Liver (tissue), 8 donors: ENCODE measurements at regions not wholly inside any gene's neighbourhood (a gene's known extent, or its start where the extent isn't known, plus 50 kb on each side); places are given as distances from the start of the nearest gene placed in this dataset.

Experiments
- DNase-seq: peaks from one replicate; pipeline ENCODE4 v3.0.0-alpha.2; 2017; ENCODE audit warnings: low spot score
- H3K27ac ChIP-seq, 2 donors: one replicate each; pipeline ENCODE4 v1.7.0; 2013; ENCODE audit warnings: inconsistent platforms in 2 of 2, low read length in 2 of 2, control low read depth in 1 of 2, low read depth in 1 of 2, mild to moderate bottlenecking in 1 of 2
- H3K27me3 ChIP-seq, 4 donors: one replicate each; pipeline versions ENCODE4 v1.6.1 to v1.7.0; 2013; ENCODE audit warnings: low read length in 3 of 4, inconsistent platforms in 1 of 4, mild to moderate bottlenecking in 1 of 4, moderate library complexity in 1 of 4; ENCODE audit not compliant: control insufficient read depth in 4 of 4, insufficient read depth in 4 of 4
- H3K36me3 ChIP-seq, 4 donors: one replicate each; pipeline versions ENCODE4 v1.6.1 to v1.7.0; 2013; ENCODE audit warnings: low read length in 3 of 4, mild to moderate bottlenecking in 3 of 4, low read depth in 1 of 4, moderate library complexity in 1 of 4; ENCODE audit not compliant: control insufficient read depth in 4 of 4, insufficient read depth in 3 of 4
- H3K4me1 ChIP-seq, 4 donors: one replicate each; pipeline versions ENCODE4 v1.6.1 to v1.7.0; 2013; ENCODE audit warnings: low read length in 3 of 4, mild to moderate bottlenecking in 3 of 4, moderate library complexity in 1 of 4; ENCODE audit not compliant: control insufficient read depth in 4 of 4, insufficient read depth in 4 of 4
- H3K4me3 ChIP-seq, 3 donors: one replicate each; pipeline versions ENCODE4 v1.6.1 to v1.7.0; 2013; ENCODE audit warnings: low read length in 3 of 3, control low read depth in 1 of 3, low read depth in 1 of 3, mild to moderate bottlenecking in 1 of 3
- H3K9ac ChIP-seq, 2 donors: one replicate each; pipeline ENCODE4 v1.7.0; 2013; ENCODE audit warnings: low read length in 2 of 2, mild to moderate bottlenecking in 2 of 2, moderate library complexity in 2 of 2, control low read depth in 1 of 2, low read depth in 1 of 2
- H3K9me3 ChIP-seq, 4 donors: one replicate each; pipeline versions ENCODE4 v1.6.1 to v1.7.0; 2013; ENCODE audit warnings: low read length in 3 of 4; ENCODE audit not compliant: control insufficient read depth in 4 of 4
- EGR1 ChIP-seq, 2 donors: IDR thresholded peaks; 2 replicates each; pipeline ENCODE4 v1.6.1; 2016 to 2018; ENCODE audit warnings: antibody characterized with exemption in 2 of 2, low read depth in 2 of 2
- FOXA1 ChIP-seq: IDR thresholded peaks from 2 replicates; pipeline ENCODE4 v1.6.1; 2016; ENCODE audit warnings: antibody characterized with exemption
- FOXA2 ChIP-seq: IDR thresholded peaks from 2 replicates; pipeline ENCODE4 v1.6.1; 2016; ENCODE audit warnings: antibody characterized with exemption
- GABPA ChIP-seq, 2 donors: IDR thresholded peaks in 1 of 2; conservative IDR thresholded peaks in 1 of 2; 2 replicates each; pipeline ENCODE4 v1.6.1; 2016; ENCODE audit warnings: antibody characterized with exemption in 2 of 2, mild to moderate bottlenecking in 1 of 2, moderate library complexity in 1 of 2
- HNF4A ChIP-seq, 2 donors: conservative IDR thresholded peaks; 2 replicates each; pipeline ENCODE4 v1.6.1; 2016; ENCODE audit warnings: antibody characterized with exemption in 2 of 2, mild to moderate bottlenecking in 2 of 2
- JUND ChIP-seq, 2 donors: IDR thresholded peaks; 2 replicates each; pipeline ENCODE4 v1.6.1; 2016; ENCODE audit warnings: antibody characterized with exemption in 2 of 2
- NR2F2 ChIP-seq: IDR thresholded peaks from 2 replicates; pipeline ENCODE4 v1.6.1; 2016; ENCODE audit warnings: antibody characterized with exemption
- RAD21 ChIP-seq, 2 donors: IDR thresholded peaks; 2 replicates each; pipeline ENCODE4 v1.6.1; 2016; ENCODE audit warnings: antibody characterized with exemption in 2 of 2, mild to moderate bottlenecking in 2 of 2
- RXRA ChIP-seq, 2 donors: IDR thresholded peaks; 2 replicates each; pipeline ENCODE4 v1.6.1; 2017 to 2018; ENCODE audit warnings: antibody characterized with exemption in 2 of 2, mild to moderate bottlenecking in 1 of 2
- SP1 ChIP-seq: IDR thresholded peaks from 2 replicates; pipeline ENCODE4 v1.6.1; 2018; ENCODE audit warnings: antibody characterized with exemption, mild to moderate bottlenecking
- TAF1 ChIP-seq: conservative IDR thresholded peaks from 2 replicates; pipeline ENCODE4 v1.6.1; 2016; ENCODE audit warnings: antibody characterized with exemption, mild to moderate bottlenecking
- YY1 ChIP-seq: IDR thresholded peaks from 2 replicates; pipeline ENCODE4 v1.6.1; 2016; ENCODE audit warnings: antibody characterized with exemption, mild to moderate bottlenecking
- WGBS: extraction: QIAGEN DNeasy Blood & Tissue Kit; methylation state at CpG from one replicate; pipeline ENCODE4 v1.1.7; 2013; 5-methylcytosine and 5-hydroxymethylcytosine counted together
- TF ChIP-seq, protein P1 (sequence below): IDR thresholded peaks from 2 replicates; pipeline ENCODE4 v1.6.1; 2016; ENCODE audit warnings: antibody characterized with exemption
- TF ChIP-seq, protein P2 (sequence below): IDR thresholded peaks from 2 replicates; pipeline ENCODE4 v1.6.1; 2016; ENCODE audit warnings: antibody characterized with exemption, mild to moderate bottlenecking
- TF ChIP-seq, protein P3 (sequence below): IDR thresholded peaks from 2 replicates; pipeline ENCODE4 v1.6.1; 2016; ENCODE audit warnings: antibody characterized with exemption
- TF ChIP-seq, protein P4 (sequence below): fragments of 150-350 bp; IDR thresholded peaks from 2 replicates; pipeline ENCODE4 v1.5.1; 2017; ENCODE audit warnings: improper control_type of control experiment, low read depth, low read length; ENCODE audit not compliant: missing input control
- donor health status: healthy.
- donor health status: healthy.
- donor health status: healthy.
- donor health status: healthy.
- donor health status: healthy.

DNA sequence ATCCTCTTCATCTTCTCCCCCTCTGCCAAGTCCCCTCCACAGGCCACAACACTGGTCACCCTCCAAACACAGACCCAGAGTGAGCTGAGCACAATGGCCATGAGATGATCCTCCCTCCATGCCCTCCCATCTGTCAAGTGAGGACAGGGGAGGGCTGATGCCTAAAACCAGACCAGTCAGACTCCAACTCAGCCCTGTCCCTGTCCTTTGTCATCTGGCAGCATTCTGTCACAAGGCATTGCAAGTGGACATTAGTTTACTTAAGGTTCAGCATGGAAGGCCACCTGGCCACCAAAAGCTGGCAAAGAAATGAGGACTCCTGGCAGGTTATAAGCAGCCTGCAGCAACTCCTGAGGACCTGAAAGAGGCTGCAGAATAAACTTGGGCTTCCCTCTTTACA, 136.2 kb upstream of the SLC30A5 start:
- Histone ChIP-seq H3K4me1 (peaks cover 4 to 23% (median 17%) of the 10 kb centered on the region in 4 donors), H3K27ac (no peak overlapping the region), H3K36me3 (no peaks in the 10 kb centered on the region), H3K9ac (no peak overlapping the region), H3K4me3 (no peak overlapping the region), H3K27me3 (no peaks in the 10 kb centered on the region), H3K9me3 (no peaks in the 10 kb centered on the region)
- no peak for TF ChIP-seq YY1
- TF ChIP-seq SP1, result no peak
- TF ChIP-seq NR2F2, result no peak
- TF ChIP-seq, protein P1, sequence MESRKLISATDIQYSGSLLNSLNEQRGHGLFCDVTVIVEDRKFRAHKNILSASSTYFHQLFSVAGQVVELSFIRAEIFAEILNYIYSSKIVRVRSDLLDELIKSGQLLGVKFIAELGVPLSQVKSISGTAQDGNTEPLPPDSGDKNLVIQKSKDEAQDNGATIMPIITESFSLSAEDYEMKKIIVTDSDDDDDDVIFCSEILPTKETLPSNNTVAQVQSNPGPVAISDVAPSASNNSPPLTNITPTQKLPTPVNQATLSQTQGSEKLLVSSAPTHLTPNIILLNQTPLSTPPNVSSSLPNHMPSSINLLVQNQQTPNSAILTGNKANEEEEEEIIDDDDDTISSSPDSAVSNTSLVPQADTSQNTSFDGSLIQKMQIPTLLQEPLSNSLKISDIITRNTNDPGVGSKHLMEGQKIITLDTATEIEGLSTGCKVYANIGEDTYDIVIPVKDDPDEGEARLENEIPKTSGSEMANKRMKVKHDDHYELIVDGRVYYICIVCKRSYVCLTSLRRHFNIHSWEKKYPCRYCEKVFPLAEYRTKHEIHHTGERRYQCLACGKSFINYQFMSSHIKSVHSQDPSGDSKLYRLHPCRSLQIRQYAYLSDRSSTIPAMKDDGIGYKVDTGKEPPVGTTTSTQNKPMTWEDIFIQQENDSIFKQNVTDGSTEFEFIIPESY, result no peak
- TF ChIP-seq RXRA (IDR thresholded peaks at IDR 0.05), result no peak
- TF ChIP-seq HNF4A (conservative IDR thresholded peaks at IDR 0.05), result no peak
- no peak for TF ChIP-seq FOXA1
- TF ChIP-seq EGR1 (IDR thresholded peaks at IDR 0.05; ENCODE audit: low read depth in 2 of 2), result no peak
- TF ChIP-seq TAF1, result no peak
- DNase-seq, result no peak

DNA sequence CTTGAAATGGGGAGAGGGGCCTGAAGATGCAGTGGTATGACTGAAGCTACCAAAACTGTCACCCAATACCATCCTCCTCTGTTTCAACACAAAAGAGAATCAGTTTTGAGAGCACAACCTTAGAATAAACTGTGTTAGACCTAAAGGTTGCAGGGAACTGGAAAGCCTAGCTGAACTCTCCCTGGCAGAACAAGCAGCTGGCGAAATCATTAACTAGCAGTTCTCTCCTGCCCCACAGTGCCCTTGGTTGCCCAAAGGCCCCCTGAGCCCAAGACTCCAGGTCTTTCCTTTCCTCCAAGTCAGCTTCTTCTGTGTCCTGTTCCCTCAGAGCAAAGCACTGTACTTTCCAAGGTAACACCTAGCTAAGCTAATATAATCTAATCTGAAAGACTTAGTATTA, 135.4 kb upstream of the SLC30A5 start:
- H3K36me3 ChIP-seq, result no peaks in the 10 kb centered on the region
- H3K9me3 ChIP-seq, result no peaks in the 10 kb centered on the region
- WGBS, result 27% methylated on average over 1 of the region's 1 CpG
- peak in 1 of 2 donors; percentile 7 for TF ChIP-seq JUND (IDR thresholded peaks at IDR 0.05)
- no peak for TF ChIP-seq EGR1 (IDR thresholded peaks at IDR 0.05; ENCODE audit: low read depth in 2 of 2)
- TF ChIP-seq, protein P2, sequence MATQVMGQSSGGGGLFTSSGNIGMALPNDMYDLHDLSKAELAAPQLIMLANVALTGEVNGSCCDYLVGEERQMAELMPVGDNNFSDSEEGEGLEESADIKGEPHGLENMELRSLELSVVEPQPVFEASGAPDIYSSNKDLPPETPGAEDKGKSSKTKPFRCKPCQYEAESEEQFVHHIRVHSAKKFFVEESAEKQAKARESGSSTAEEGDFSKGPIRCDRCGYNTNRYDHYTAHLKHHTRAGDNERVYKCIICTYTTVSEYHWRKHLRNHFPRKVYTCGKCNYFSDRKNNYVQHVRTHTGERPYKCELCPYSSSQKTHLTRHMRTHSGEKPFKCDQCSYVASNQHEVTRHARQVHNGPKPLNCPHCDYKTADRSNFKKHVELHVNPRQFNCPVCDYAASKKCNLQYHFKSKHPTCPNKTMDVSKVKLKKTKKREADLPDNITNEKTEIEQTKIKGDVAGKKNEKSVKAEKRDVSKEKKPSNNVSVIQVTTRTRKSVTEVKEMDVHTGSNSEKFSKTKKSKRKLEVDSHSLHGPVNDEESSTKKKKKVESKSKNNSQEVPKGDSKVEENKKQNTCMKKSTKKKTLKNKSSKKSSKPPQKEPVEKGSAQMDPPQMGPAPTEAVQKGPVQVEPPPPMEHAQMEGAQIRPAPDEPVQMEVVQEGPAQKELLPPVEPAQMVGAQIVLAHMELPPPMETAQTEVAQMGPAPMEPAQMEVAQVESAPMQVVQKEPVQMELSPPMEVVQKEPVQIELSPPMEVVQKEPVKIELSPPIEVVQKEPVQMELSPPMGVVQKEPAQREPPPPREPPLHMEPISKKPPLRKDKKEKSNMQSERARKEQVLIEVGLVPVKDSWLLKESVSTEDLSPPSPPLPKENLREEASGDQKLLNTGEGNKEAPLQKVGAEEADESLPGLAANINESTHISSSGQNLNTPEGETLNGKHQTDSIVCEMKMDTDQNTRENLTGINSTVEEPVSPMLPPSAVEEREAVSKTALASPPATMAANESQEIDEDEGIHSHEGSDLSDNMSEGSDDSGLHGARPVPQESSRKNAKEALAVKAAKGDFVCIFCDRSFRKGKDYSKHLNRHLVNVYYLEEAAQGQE, result no peak
- peak; percentile 32 to 54 for TF ChIP-seq HNF4A (conservative IDR thresholded peaks at IDR 0.05)
- TF ChIP-seq RXRA (IDR thresholded peaks at IDR 0.05), result peak; percentile 75 to 82
- TF ChIP-seq, protein P3, sequence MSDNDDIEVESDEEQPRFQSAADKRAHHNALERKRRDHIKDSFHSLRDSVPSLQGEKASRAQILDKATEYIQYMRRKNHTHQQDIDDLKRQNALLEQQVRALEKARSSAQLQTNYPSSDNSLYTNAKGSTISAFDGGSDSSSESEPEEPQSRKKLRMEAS, result no peak
- TF ChIP-seq RAD21 (IDR thresholded peaks at IDR 0.05), result peak; percentile 65 to 66
- TF ChIP-seq, protein P1, result no peak
- TF ChIP-seq FOXA2, result peak; percentile 10
- TF ChIP-seq, protein P4, sequence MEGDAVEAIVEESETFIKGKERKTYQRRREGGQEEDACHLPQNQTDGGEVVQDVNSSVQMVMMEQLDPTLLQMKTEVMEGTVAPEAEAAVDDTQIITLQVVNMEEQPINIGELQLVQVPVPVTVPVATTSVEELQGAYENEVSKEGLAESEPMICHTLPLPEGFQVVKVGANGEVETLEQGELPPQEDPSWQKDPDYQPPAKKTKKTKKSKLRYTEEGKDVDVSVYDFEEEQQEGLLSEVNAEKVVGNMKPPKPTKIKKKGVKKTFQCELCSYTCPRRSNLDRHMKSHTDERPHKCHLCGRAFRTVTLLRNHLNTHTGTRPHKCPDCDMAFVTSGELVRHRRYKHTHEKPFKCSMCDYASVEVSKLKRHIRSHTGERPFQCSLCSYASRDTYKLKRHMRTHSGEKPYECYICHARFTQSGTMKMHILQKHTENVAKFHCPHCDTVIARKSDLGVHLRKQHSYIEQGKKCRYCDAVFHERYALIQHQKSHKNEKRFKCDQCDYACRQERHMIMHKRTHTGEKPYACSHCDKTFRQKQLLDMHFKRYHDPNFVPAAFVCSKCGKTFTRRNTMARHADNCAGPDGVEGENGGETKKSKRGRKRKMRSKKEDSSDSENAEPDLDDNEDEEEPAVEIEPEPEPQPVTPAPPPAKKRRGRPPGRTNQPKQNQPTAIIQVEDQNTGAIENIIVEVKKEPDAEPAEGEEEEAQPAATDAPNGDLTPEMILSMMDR, result no peak
- TF ChIP-seq YY1, result peak; percentile 31
- no peak for TF ChIP-seq NR2F2
- TF ChIP-seq SP1, result peak; percentile 53
- TF ChIP-seq GABPA (IDR thresholded peaks at IDR 0.05 in 1 of 2, conservative IDR thresholded peaks at IDR 0.05 in 1 of 2), result no peak
- H3K27me3 ChIP-seq, result no peaks in the 10 kb centered on the region
- peak overlapping the region; percentile 1 to 53 for H3K27ac ChIP-seq
- H3K4me1 ChIP-seq, result peaks cover 4 to 23% (median 18%) of the 10 kb centered on the region in 4 donors
- no peak overlapping the region for H3K4me3 ChIP-seq
- no peak overlapping the region for H3K9ac ChIP-seq
- DNase-seq, result no peak
